H1 (cell line): ENCODE measurements at regions not wholly inside any gene's neighbourhood (a gene's known extent, or its start where the extent isn't known, plus 50 kb on each side); places are given as distances from the start of the nearest gene placed in this dataset.
"Not testable (repeated sequence)": the region's sequence is repeated elsewhere in the genome, so short reads cannot be mapped to it uniquely, and the experiment has no call there.

Experiments used
- CTCF ChIA-PET: fragments of 300-600 bp; sonication (Branson Sonifier 250); formaldehyde crosslinking; loops from one replicate; lab custom pipeline; 2021; ENCODE audit not compliant: partially characterized antibody; lab: Charles Lee
- POLR2A ChIA-PET: fragments of 300-600 bp; sonication (Branson Sonifier 250); formaldehyde crosslinking; loops from one replicate; lab custom pipeline; 2021; ENCODE audit warnings: inconsistent platforms; ENCODE audit not compliant: partially characterized antibody; lab: Charles Lee
- DNase-seq, 2 experiments: peaks; one replicate each; pipeline versions ENCODE4 v3.0.0 to v3.0.0-alpha.2; 2010 to 2022; ENCODE audit warnings: low spot score in 2 of 2, low read depth in 1 of 2, mixed read lengths in 1 of 2
- FAIRE-seq: peaks from 2 replicates; lab custom pipeline; 2011; peaks lifted over from hg19 to GRCh38; lab: Jason Lieb, UNC
- H2AFZ ChIP-seq: 2 replicates; pipeline ENCODE4 v1.8.1; 2012; ENCODE audit warnings: low read length, inconsistent platforms
- H2AK5ac ChIP-seq: 2 replicates; pipeline ENCODE4 v1.6.1; 2013; ENCODE audit warnings: low read depth, low read length
- H2BK120ac ChIP-seq: replicated peaks from 2 replicates; pipeline ENCODE3; 2013; ENCODE audit warnings: low read depth, low read length, inconsistent platforms
- H2BK12ac ChIP-seq: 2 replicates; pipeline ENCODE4 v1.6.1; 2013; ENCODE audit warnings: low read depth, low read length
- H2BK15ac ChIP-seq: 2 replicates; pipeline ENCODE4 v1.6.1; 2013; ENCODE audit warnings: low read length
- H2BK20ac ChIP-seq: 2 replicates; pipeline ENCODE4 v1.6.1; 2013; ENCODE audit warnings: low read length
- H2BK5ac ChIP-seq: 2 replicates; pipeline ENCODE4 v1.6.1; 2013; ENCODE audit warnings: low read depth, low read length
- H3K14ac ChIP-seq: 2 replicates; pipeline ENCODE4 v1.6.1; 2013; ENCODE audit warnings: inconsistent platforms; ENCODE audit not compliant: insufficient read length
- H3K18ac ChIP-seq: 2 replicates; pipeline ENCODE4 v1.6.1; 2013; ENCODE audit warnings: low read length; ENCODE audit errors: extremely low read depth
- H3K23ac ChIP-seq: 2 replicates; pipeline ENCODE4 v1.6.1; 2013; ENCODE audit warnings: inconsistent platforms; ENCODE audit not compliant: insufficient read length
- H3K23me2 ChIP-seq: 2 replicates; pipeline ENCODE4 v1.6.1; 2013; ENCODE audit warnings: low read depth, low read length
- H3K27ac ChIP-seq: 2 replicates; pipeline ENCODE4 v1.6.1; 2011; ENCODE audit warnings: low read depth, low read length, inconsistent platforms
- H3K27me3 ChIP-seq, 4 experiments: replicated peaks in 1 of 4; 1 replicate in 1 of 4; 2 replicates in 3 of 4; pipeline versions ENCODE4 v1.6.1 to v1.8.1; 2011 to 2013; ENCODE audit warnings: low read length in 3 of 4, mild to moderate bottlenecking in 3 of 4, inconsistent platforms in 2 of 4, mixed read lengths in 2 of 4, moderate library complexity in 1 of 4; ENCODE audit not compliant: control insufficient read depth in 3 of 4, insufficient read depth in 3 of 4; ENCODE audit errors: extremely low read depth in 1 of 4
- H3K36me3 ChIP-seq, 4 experiments: 2 replicates each; pipeline versions ENCODE4 v1.6.1 to v1.8.1; 2011 to 2013; ENCODE audit warnings: mild to moderate bottlenecking in 4 of 4, low read length in 3 of 4, moderate library complexity in 2 of 4, control low read depth in 1 of 4, inconsistent platforms in 1 of 4; ENCODE audit not compliant: insufficient read depth in 4 of 4, control insufficient read depth in 2 of 4
- H3K4ac ChIP-seq: replicated peaks from 2 replicates; pipeline ENCODE3; 2013; ENCODE audit warnings: low read length, low read depth, mixed read lengths, inconsistent platforms; ENCODE audit not compliant: insufficient read length
- H3K4me1 ChIP-seq, 4 experiments: replicated peaks in 1 of 4; 1 replicate in 1 of 4; 2 replicates in 3 of 4; pipeline versions ENCODE4 v1.6.1 to v1.8.1; 2011 to 2013; ENCODE audit warnings: low read length in 3 of 4, inconsistent platforms in 2 of 4, mixed read lengths in 1 of 4; ENCODE audit not compliant: insufficient read depth in 4 of 4, control insufficient read depth in 3 of 4
- H3K4me2 ChIP-seq, 2 experiments: 2 replicates each; pipeline versions ENCODE4 v1.6.1 to v1.8.1; 2011 to 2013; ENCODE audit warnings: low read depth in 2 of 2, low read length in 2 of 2, control low read depth in 1 of 2, inconsistent platforms in 1 of 2, mild to moderate bottlenecking in 1 of 2; ENCODE audit not compliant: insufficient read depth in 1 of 2
- H3K4me3 ChIP-seq, 4 experiments: fragments of 200-600, 300-600 bp in 1 of 4; sonication (generic), shearing (Covaris generic), sonication (Bioruptor Twin) in 1 of 4; 2 replicates each; pipeline versions ENCODE4 v1.5.1 to v1.8.1; 2011 to 2016; ENCODE audit warnings: low read length in 4 of 4, low read depth in 3 of 4, control low read depth in 2 of 4, inconsistent platforms in 2 of 4, mild to moderate bottlenecking in 2 of 4, mixed read lengths in 1 of 4, moderate library complexity in 1 of 4; ENCODE audit not compliant: insufficient read depth in 2 of 4; ENCODE audit errors: extremely low read depth in 1 of 4
- H3K56ac ChIP-seq: replicated peaks from 2 replicates; pipeline ENCODE3; 2013; ENCODE audit warnings: low read depth, mild to moderate bottlenecking, mixed read lengths, low read length, inconsistent platforms; ENCODE audit not compliant: insufficient read length
- H3K79me1 ChIP-seq: 2 replicates; pipeline ENCODE4 v1.6.1; 2013; ENCODE audit warnings: low read depth, low read length, control low read depth
- H3K79me2 ChIP-seq, 2 experiments: 2 replicates each; pipeline versions ENCODE4 v1.6.1 to v1.8.1; 2012 to 2013; ENCODE audit warnings: low read length in 2 of 2, mild to moderate bottlenecking in 2 of 2, inconsistent platforms in 1 of 2; ENCODE audit not compliant: insufficient read depth in 2 of 2, control insufficient read depth in 1 of 2
- H3K9ac ChIP-seq, 4 experiments: replicated peaks in 1 of 4; 1 replicate in 1 of 4; 2 replicates in 3 of 4; pipeline versions ENCODE4 v1.6.1 to v1.8.1; 2011 to 2013; ENCODE audit warnings: low read depth in 3 of 4, low read length in 3 of 4, control low read depth in 2 of 4, mild to moderate bottlenecking in 2 of 4, moderate library complexity in 2 of 4, inconsistent platforms in 1 of 4; ENCODE audit errors: extremely low read depth in 1 of 4
- H3K9me3 ChIP-seq, 2 experiments: 2 replicates each; pipeline versions ENCODE4 v1.6.1 to v1.8.1; 2012 to 2013; ENCODE audit warnings: mild to moderate bottlenecking in 2 of 2, moderate library complexity in 2 of 2, control low read depth in 1 of 2, inconsistent platforms in 1 of 2, low read depth in 1 of 2, low read length in 1 of 2, mixed read lengths in 1 of 2; ENCODE audit not compliant: insufficient read depth in 2 of 2
- H4K20me1 ChIP-seq, 2 experiments: replicated peaks in 1 of 2; 2 replicates each; pipeline versions ENCODE3 to v1.8.1; 2011 to 2013; ENCODE audit warnings: inconsistent platforms in 2 of 2, low read length in 2 of 2, mild to moderate bottlenecking in 1 of 2; ENCODE audit not compliant: insufficient read depth in 2 of 2, control insufficient read depth in 1 of 2
- H4K5ac ChIP-seq: 2 replicates; pipeline ENCODE4 v1.6.1; 2013; ENCODE audit warnings: low read length, low read depth, mixed read lengths, inconsistent platforms; ENCODE audit not compliant: insufficient read length
- H4K8ac ChIP-seq: 2 replicates; pipeline ENCODE4 v1.8.0; 2013; ENCODE audit warnings: mild to moderate bottlenecking, moderate library complexity, low read length, inconsistent platforms; ENCODE audit not compliant: insufficient read depth; ENCODE audit errors: extremely low read depth
- H4K91ac ChIP-seq: replicated peaks from 2 replicates; pipeline ENCODE3; 2013; ENCODE audit warnings: low read length, mixed read lengths, inconsistent platforms; ENCODE audit not compliant: insufficient read length
- WGBS, 2 experiments: shearing (Covaris generic) in 1 of 2; methylation state at CpG; one replicate each; pipeline versions ENCODE4 v1.1.6 to v1.1.7; 2013 to 2015; ENCODE audit warnings: low lambda C conversion rate in 2 of 2, mixed read lengths in 2 of 2, inconsistent platforms in 1 of 2, low coverage in 1 of 2, missing lambda C conversion rate in 1 of 2; ENCODE audit not compliant: insufficient replicate concordance in 2 of 2, insufficient coverage in 1 of 2, insufficient read length in 1 of 2; ENCODE audit errors: extremely low coverage in 1 of 2, missing lambda C conversion rate in 1 of 2; 5-methylcytosine and 5-hydroxymethylcytosine counted together

DNA sequence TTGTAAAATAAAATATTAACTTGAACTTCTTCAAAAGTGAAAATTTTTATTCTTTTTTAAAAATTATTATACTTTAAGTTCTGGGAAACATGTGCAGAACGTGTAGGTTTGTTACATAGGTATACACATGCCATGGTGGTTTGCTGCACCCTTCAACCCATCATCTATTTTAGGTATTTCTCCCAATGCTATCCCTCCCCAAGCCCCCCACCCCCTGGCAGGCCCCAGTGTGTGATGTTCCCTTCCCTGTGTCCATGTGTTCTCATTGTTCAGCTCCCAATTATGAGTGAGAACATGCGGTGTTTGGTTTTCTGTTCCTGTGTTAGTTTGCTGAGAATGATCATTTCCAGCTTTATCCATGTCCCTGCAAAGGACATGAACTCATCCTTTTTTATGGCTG, 515.6 kb upstream of the TPTE start:
- CTCF ChIA-PET, H3K4ac ChIP-seq, H4K91ac ChIP-seq, H3K4me2 ChIP-seq, H2BK15ac ChIP-seq, H2BK20ac ChIP-seq, H2BK5ac ChIP-seq, H3K4me1 ChIP-seq, H3K23me2 ChIP-seq, H3K79me1 ChIP-seq, H3K9ac ChIP-seq, H3K27me3 ChIP-seq, H2BK120ac ChIP-seq, FAIRE-seq, H3K18ac ChIP-seq, POLR2A ChIA-PET, H2BK12ac ChIP-seq, H3K56ac ChIP-seq, H2AFZ ChIP-seq, H4K20me1 ChIP-seq, H4K5ac ChIP-seq, H3K4me3 ChIP-seq, H2AK5ac ChIP-seq, DNase-seq, H3K79me2 ChIP-seq, H4K8ac ChIP-seq, H3K14ac ChIP-seq, H3K36me3 ChIP-seq, H3K23ac ChIP-seq, H3K27ac ChIP-seq: not testable (repeated sequence)
- WGBS, 2 experiments = 79% methylated on average over 1 of the region's 2 CpGs; no CpG with 5 or more reads in 1 of the 2 experiments
- H3K9me3 ChIP-seq = peaks cover 16 to 18% of the 10 kb centered on the region in 2 experiments; a peak in 3 of 4 replicates

DNA sequence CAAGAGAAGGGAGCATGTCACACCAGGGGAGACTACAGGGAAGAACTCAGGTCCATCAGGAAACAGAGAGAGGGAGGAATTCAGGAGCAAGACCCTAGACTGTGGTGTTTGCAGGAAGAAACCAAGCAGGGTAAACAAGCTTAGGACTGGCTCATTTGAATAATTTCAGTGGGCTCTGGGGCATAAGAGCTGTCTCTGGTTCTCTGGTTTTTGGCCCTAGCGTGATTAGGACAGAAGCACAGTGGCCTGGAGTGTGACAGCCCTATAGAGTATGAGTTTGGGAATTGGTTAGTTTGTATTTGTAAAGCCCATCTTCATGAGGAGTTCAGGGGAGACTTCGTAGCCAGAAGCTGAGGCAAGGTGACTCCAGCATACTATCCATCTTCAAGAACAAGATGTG, 504.4 kb upstream of the TPTE start:
- H2BK120ac ChIP-seq, H3K9ac ChIP-seq, H3K36me3 ChIP-seq, H3K4me1 ChIP-seq, H2AK5ac ChIP-seq, H2BK15ac ChIP-seq, H2AFZ ChIP-seq, H3K4ac ChIP-seq, H3K23me2 ChIP-seq, H4K91ac ChIP-seq, H3K79me2 ChIP-seq, H4K8ac ChIP-seq, FAIRE-seq, H2BK20ac ChIP-seq, H3K23ac ChIP-seq, H3K56ac ChIP-seq, H3K27ac ChIP-seq, H4K5ac ChIP-seq, H3K4me3 ChIP-seq, H3K4me2 ChIP-seq, H2BK12ac ChIP-seq, H2BK5ac ChIP-seq, CTCF ChIA-PET, POLR2A ChIA-PET, H4K20me1 ChIP-seq, H3K79me1 ChIP-seq, H3K18ac ChIP-seq, H3K14ac ChIP-seq, DNase-seq, H3K27me3 ChIP-seq: not testable (repeated sequence)
- 54% methylated on average over 2 of the region's 2 CpGs; no CpG with 5 or more reads in 1 of the 2 experiments for WGBS, 2 experiments
- H3K9me3 ChIP-seq = peaks cover 12 to 17% of the 10 kb centered on the region in 2 experiments
